ENCODE measurements at regions not wholly inside any gene's neighbourhood (a gene's known extent, or its start where the extent isn't known, plus 50 kb on each side); places are given as distances from the start of the nearest gene placed in this dataset.
"Not testable (repeated sequence)": the region's sequence is repeated elsewhere in the genome, so short reads cannot be mapped to it uniquely, and the experiment has no call there.

- Mint-ChIP-seq H3K36me3 (ENCODE audit: low read depth) (no peaks in the 10 kb centered on the region), H3K4me3 (no peak overlapping the region), H3K27ac (no peak overlapping the region), H3K9me3 (peaks cover 3% of the 10 kb centered on the region), H3K4me1 (ENCODE audit: low read depth) (no peaks in the 10 kb centered on the region), H3K27me3 (no peaks in the 10 kb centered on the region)
- no peak for DNase-seq
These were observed 522.5 kb downstream of the TSN start for GRCh38 chr2:122277956-122278355.

GRCh38 chr2:122300758-122301157 lies 545.3 kb downstream of the TSN start:
- Mint-ChIP-seq H3K4me1 (ENCODE audit: low read depth) (no peaks in the 10 kb centered on the region), H3K27ac (no peak overlapping the region), H3K27me3 (no peaks in the 10 kb centered on the region), H3K4me3 (no peak overlapping the region), H3K36me3 (ENCODE audit: low read depth) (no peaks in the 10 kb centered on the region), H3K9me3 (peaks cover 14% of the 10 kb centered on the region)
- DNase-seq: no peak

GRCh38 chr2:122307763-122308162 lies 552.3 kb downstream of the TSN start:
- Mint-ChIP-seq H3K27ac (no peak overlapping the region), H3K4me1 (ENCODE audit: low read depth) (no peaks in the 10 kb centered on the region), H3K36me3 (ENCODE audit: low read depth) (no peaks in the 10 kb centered on the region), H3K9me3 (peaks cover 8% of the 10 kb centered on the region), H3K4me3 (no peak overlapping the region), H3K27me3 (no peaks in the 10 kb centered on the region)
- no peak for DNase-seq

- Mint-ChIP-seq H3K36me3 (ENCODE audit: low read depth) (no peaks in the 10 kb centered on the region), H3K27ac (no peak overlapping the region), H3K27me3 (no peaks in the 10 kb centered on the region), H3K4me3 (no peak overlapping the region), H3K4me1 (ENCODE audit: low read depth) (no peaks in the 10 kb centered on the region), H3K9me3 (peaks cover 2% of the 10 kb centered on the region)
- no peak for DNase-seq
These were observed 559.9 kb downstream of the TSN start for GRCh38 chr2:122315306-122315705.

GRCh38 chr2:122319539-122320132 lies 564.2 kb downstream of the TSN start:
- Mint-ChIP-seq H3K4me3 (no peak overlapping the region), H3K36me3 (ENCODE audit: low read depth) (no peaks in the 10 kb centered on the region), H3K4me1 (ENCODE audit: low read depth) (no peaks in the 10 kb centered on the region), H3K9me3 (peaks cover 5% of the 10 kb centered on the region), H3K27me3 (no peaks in the 10 kb centered on the region), H3K27ac (no peak overlapping the region)
- no peak for DNase-seq

- H3K4me3 Mint-ChIP-seq: no peak overlapping the region
- no peak overlapping the region for H3K27ac Mint-ChIP-seq
These were observed 567.4 kb downstream of the TSN start for GRCh38 chr2:122322815-122323214.

GRCh38 chr2:122323927-122324326 lies 568.5 kb downstream of the TSN start:
- Mint-ChIP-seq H3K27ac (no peak overlapping the region), H3K9me3 (peaks cover 3% of the 10 kb centered on the region)

More at GRCh38 chr2:122322815-122323214, 567.4 kb downstream of the TSN start:
- H3K36me3 Mint-ChIP-seq (ENCODE audit: low read depth): no peaks in the 10 kb centered on the region
- DNase-seq: no peak
- peaks cover 5% of the 10 kb centered on the region for H3K9me3 Mint-ChIP-seq
- H3K27me3 Mint-ChIP-seq: no peaks in the 10 kb centered on the region
- no peaks in the 10 kb centered on the region for H3K4me1 Mint-ChIP-seq (ENCODE audit: low read depth)

GRCh38 chr2:122326471-122326870 lies 571.0 kb downstream of the TSN start:
- H3K27me3 Mint-ChIP-seq: no peaks in the 10 kb centered on the region
- DNase-seq: no peak
- H3K4me1 Mint-ChIP-seq (ENCODE audit: low read depth): no peaks in the 10 kb centered on the region
- no peak overlapping the region for H3K27ac Mint-ChIP-seq
- H3K9me3 Mint-ChIP-seq: no peaks in the 10 kb centered on the region
- no peaks in the 10 kb centered on the region for H3K36me3 Mint-ChIP-seq (ENCODE audit: low read depth)
- no peak overlapping the region for H3K4me3 Mint-ChIP-seq

More at GRCh38 chr2:122323927-122324326, 568.5 kb downstream of the TSN start:
- no peak for DNase-seq
- Mint-ChIP-seq H3K36me3 (ENCODE audit: low read depth) (no peaks in the 10 kb centered on the region), H3K27me3 (no peaks in the 10 kb centered on the region), H3K4me1 (ENCODE audit: low read depth) (no peaks in the 10 kb centered on the region), H3K4me3 (no peak overlapping the region)

GRCh38 chr2:122328816-122329215 lies 573.4 kb downstream of the TSN start:
- Mint-ChIP-seq H3K27me3 (no peaks in the 10 kb centered on the region), H3K36me3 (ENCODE audit: low read depth) (no peaks in the 10 kb centered on the region), H3K9me3 (peaks cover 2% of the 10 kb centered on the region), H3K27ac (no peak overlapping the region), H3K4me1 (ENCODE audit: low read depth) (no peaks in the 10 kb centered on the region), H3K4me3 (no peak overlapping the region)
- DNase-seq: no peak

GRCh38 chr2:122329278-122329677 lies 573.8 kb downstream of the TSN start:
- no peak for DNase-seq
- Mint-ChIP-seq H3K27ac (no peak overlapping the region), H3K4me3 (no peak overlapping the region), H3K4me1 (ENCODE audit: low read depth) (no peaks in the 10 kb centered on the region), H3K9me3 (peaks cover 2% of the 10 kb centered on the region), H3K27me3 (no peaks in the 10 kb centered on the region), H3K36me3 (ENCODE audit: low read depth) (no peaks in the 10 kb centered on the region)

- no peak overlapping the region for H3K4me3 Mint-ChIP-seq
- H3K36me3 Mint-ChIP-seq (ENCODE audit: low read depth): no peaks in the 10 kb centered on the region
- no peaks in the 10 kb centered on the region for H3K27me3 Mint-ChIP-seq
- peaks cover 5% of the 10 kb centered on the region for H3K9me3 Mint-ChIP-seq
- no peak overlapping the region for H3K27ac Mint-ChIP-seq
- DNase-seq: no peak
- H3K4me1 Mint-ChIP-seq (ENCODE audit: low read depth): no peaks in the 10 kb centered on the region
These were observed 578.5 kb downstream of the TSN start for GRCh38 chr2:122333932-122334331.

- Mint-ChIP-seq H3K27me3 (no peaks in the 10 kb centered on the region), H3K27ac (no peak overlapping the region), H3K4me3 (no peak overlapping the region), H3K36me3 (ENCODE audit: low read depth) (no peaks in the 10 kb centered on the region), H3K9me3 (peaks cover 3% of the 10 kb centered on the region), H3K4me1 (ENCODE audit: low read depth) (no peaks in the 10 kb centered on the region)
- no peak for DNase-seq
These were observed 582.5 kb downstream of the TSN start for GRCh38 chr2:122338000-122338399.

- Mint-ChIP-seq H3K9me3 (peaks cover 2% of the 10 kb centered on the region), H3K27ac (no peak overlapping the region), H3K4me3 (no peak overlapping the region), H3K27me3 (no peaks in the 10 kb centered on the region), H3K36me3 (ENCODE audit: low read depth) (no peaks in the 10 kb centered on the region), H3K4me1 (ENCODE audit: low read depth) (no peaks in the 10 kb centered on the region)
- no peak for DNase-seq
These were observed 584.8 kb downstream of the TSN start for GRCh38 chr2:122340246-122340645.

GRCh38 chr2:122341007-122341406 lies 585.6 kb downstream of the TSN start:
- Mint-ChIP-seq H3K9me3 (peaks cover 4% of the 10 kb centered on the region), H3K36me3 (ENCODE audit: low read depth) (no peaks in the 10 kb centered on the region), H3K27me3 (no peaks in the 10 kb centered on the region), H3K27ac (no peak overlapping the region), H3K4me3 (no peak overlapping the region), H3K4me1 (ENCODE audit: low read depth) (no peaks in the 10 kb centered on the region)
- DNase-seq: no peak

GRCh38 chr2:122352151-122352550 lies 596.7 kb downstream of the TSN start:
- H3K4me1 Mint-ChIP-seq (ENCODE audit: low read depth); H3K27ac Mint-ChIP-seq; H3K27me3 Mint-ChIP-seq; H3K9me3 Mint-ChIP-seq; H3K4me3 Mint-ChIP-seq; H3K36me3 Mint-ChIP-seq (ENCODE audit: low read depth); DNase-seq: not testable (repeated sequence)

GRCh38 chr2:122357998-122358397 lies 602.5 kb downstream of the TSN start:
- no peak overlapping the region for H3K4me3 Mint-ChIP-seq
- no peaks in the 10 kb centered on the region for H3K27me3 Mint-ChIP-seq
- no peak overlapping the region for H3K27ac Mint-ChIP-seq
- no peaks in the 10 kb centered on the region for H3K9me3 Mint-ChIP-seq
- H3K4me1 Mint-ChIP-seq (ENCODE audit: low read depth): no peaks in the 10 kb centered on the region
- H3K36me3 Mint-ChIP-seq (ENCODE audit: low read depth): no peaks in the 10 kb centered on the region
- DNase-seq: no peak
